HFF-Myc (cell line): ENCODE measurements at regions not wholly inside any gene's neighbourhood (a gene's known extent, or its start where the extent isn't known, plus 50 kb on each side); places are given as distances from the start of the nearest gene placed in this dataset.

Experiments used
- DNase-seq: peaks from one replicate; pipeline ENCODE4 v3.0.0-alpha.2; 2011; ENCODE audit warnings: low read depth; ENCODE audit errors: extremely low read depth
- H3K4me3 ChIP-seq: replicated peaks from 2 replicates; pipeline ENCODE4 v1.5.1; 2011; ENCODE audit warnings: low read depth, mild to moderate bottlenecking, control low read depth, low read length
- TF ChIP-seq, protein P1 (sequence below): IDR thresholded peaks from 2 replicates; pipeline ENCODE4 v1.5.1; 2012; ENCODE audit warnings: mild to moderate bottlenecking, low read depth, low read length, control low read depth; ENCODE audit errors: missing control alignments

DNA sequence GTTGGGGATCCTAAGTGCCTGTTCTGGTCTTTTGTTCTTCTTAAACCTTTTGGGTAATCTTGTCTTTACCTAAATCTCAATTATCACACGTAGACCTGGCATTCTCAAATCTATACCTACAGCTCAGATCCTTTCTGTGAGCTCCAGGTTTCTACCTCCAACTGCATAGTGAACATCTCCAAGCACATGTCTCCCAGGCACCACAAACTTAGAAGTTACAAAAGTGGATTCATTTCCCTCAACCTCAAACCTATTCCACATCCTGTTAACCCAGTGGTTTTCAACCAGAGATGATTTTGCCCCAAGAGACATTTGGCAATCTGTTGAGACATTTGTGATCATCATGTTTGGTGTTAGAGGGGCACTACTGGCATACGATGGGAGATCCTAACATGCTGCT, 183.5 kb downstream of the TENT5A start:
- H3K4me3 ChIP-seq: no peak overlapping the region
- DNase-seq: no peak
- TF ChIP-seq, protein P1, sequence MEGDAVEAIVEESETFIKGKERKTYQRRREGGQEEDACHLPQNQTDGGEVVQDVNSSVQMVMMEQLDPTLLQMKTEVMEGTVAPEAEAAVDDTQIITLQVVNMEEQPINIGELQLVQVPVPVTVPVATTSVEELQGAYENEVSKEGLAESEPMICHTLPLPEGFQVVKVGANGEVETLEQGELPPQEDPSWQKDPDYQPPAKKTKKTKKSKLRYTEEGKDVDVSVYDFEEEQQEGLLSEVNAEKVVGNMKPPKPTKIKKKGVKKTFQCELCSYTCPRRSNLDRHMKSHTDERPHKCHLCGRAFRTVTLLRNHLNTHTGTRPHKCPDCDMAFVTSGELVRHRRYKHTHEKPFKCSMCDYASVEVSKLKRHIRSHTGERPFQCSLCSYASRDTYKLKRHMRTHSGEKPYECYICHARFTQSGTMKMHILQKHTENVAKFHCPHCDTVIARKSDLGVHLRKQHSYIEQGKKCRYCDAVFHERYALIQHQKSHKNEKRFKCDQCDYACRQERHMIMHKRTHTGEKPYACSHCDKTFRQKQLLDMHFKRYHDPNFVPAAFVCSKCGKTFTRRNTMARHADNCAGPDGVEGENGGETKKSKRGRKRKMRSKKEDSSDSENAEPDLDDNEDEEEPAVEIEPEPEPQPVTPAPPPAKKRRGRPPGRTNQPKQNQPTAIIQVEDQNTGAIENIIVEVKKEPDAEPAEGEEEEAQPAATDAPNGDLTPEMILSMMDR: no peak

- TF ChIP-seq, protein P1: no peak
- no peak overlapping the region for H3K4me3 ChIP-seq
- no peak for DNase-seq
Observed at GRCh38 chr6:81565071-81565470, 187.4 kb downstream of the TENT5A start.

DNA sequence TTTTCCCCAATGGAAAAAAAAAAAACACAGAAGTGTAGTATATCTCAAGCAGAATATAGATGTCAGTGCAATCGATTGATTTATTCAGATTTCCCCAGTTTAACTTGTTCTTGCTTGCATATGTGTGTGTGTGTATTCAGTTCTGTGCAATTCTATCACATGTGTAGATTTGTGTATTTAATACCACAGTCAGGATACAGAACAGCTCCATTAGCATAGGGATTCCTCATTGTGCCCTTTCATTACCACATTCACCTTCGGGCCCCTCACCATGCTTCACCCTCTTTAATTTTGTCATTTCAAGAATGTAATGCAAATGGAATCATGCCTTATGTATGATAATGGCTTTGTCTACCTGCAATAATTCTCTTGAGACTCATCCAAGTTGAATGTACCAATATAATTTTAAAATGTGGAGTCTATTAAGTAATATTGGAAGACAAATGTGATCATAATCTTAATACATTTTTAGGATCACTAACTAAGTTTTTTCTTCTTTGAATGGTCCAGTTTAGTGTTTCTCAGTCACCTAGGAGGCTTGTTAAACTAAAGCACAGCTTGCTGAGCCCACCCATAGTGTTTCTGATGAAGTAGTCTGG, 187.9 kb downstream of the TENT5A start:
- TF ChIP-seq, protein P1: no peak
- DNase-seq: no peak
- H3K4me3 ChIP-seq: no peak overlapping the region

GRCh38 chr6:81562169-81562568, 190.3 kb downstream of the TENT5A start:
- peak; percentile 14 for DNase-seq
- no peak overlapping the region for H3K4me3 ChIP-seq
- TF ChIP-seq, protein P1: no peak

DNA sequence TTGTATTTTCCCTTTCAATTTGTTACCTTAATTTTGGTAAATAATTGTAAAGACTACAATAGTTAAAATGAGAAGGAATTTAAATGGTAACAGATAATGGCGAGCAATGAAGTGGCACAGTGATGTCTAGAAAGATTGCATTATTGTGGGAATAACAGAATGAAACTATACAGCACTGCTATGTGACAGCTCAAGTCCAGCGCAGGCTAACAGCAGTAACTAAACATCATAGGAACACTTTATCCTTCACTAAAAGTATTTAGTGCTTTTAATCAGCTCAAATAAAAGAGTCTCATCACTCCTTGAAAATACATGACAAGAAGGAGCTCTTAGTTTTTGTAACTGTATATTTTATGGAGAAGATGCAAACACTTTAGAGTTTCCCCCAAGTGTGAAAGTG, 190.8 kb downstream of the TENT5A start:
- DNase-seq: no peak
- no peak overlapping the region for H3K4me3 ChIP-seq
- TF ChIP-seq, protein P1: no peak

- H3K4me3 ChIP-seq: no peak overlapping the region
- TF ChIP-seq, protein P1: no peak
- DNase-seq: no peak
Observed at GRCh38 chr6:81561071-81561564, 191.4 kb downstream of the TENT5A start.

GRCh38 chr6:81557811-81558210, 194.7 kb downstream of the TENT5A start:
- TF ChIP-seq, protein P1: no peak

More at GRCh38 chr6:81557811-81558210, 194.7 kb downstream of the TENT5A start:
- no peak for DNase-seq
- no peak overlapping the region for H3K4me3 ChIP-seq
